ACC112 (cell line): ENCODE measurements at regions not wholly inside any gene's neighbourhood (a gene's known extent, or its start where the extent isn't known, plus 50 kb on each side); places are given as distances from the start of the nearest gene placed in this dataset.
"Not testable (repeated sequence)": the region's sequence is repeated elsewhere in the genome, so short reads cannot be mapped to it uniquely, and the experiment has no call there.

ENCODE experiments used
- H2AFZ ChIP-seq: fragments of 200-600 bp; sonication (generic); one replicate; pipeline ENCODE4 v1.6.0; 2017; ENCODE audit warnings: antibody characterized with exemption, low read length; ENCODE audit not compliant: unreplicated experiment
- H3K27ac ChIP-seq: fragments of 200-600 bp; sonication (generic); 2 replicates; pipeline ENCODE4 v1.5.1; 2014; ENCODE audit warnings: low read depth, mild to moderate bottlenecking, antibody characterized with exemption, low read length, moderate library complexity
- H3K27me3 ChIP-seq: fragments of 200-600 bp; sonication (generic); 2 replicates; pipeline ENCODE4 v1.6.1; 2014; ENCODE audit warnings: mild to moderate bottlenecking, antibody characterized with exemption, low read length, moderate library complexity, mixed read lengths; ENCODE audit not compliant: insufficient read depth
- H3K36me3 ChIP-seq: fragments of 200-600 bp; sonication (generic); 2 replicates; pipeline ENCODE4 v1.6.1; 2016; ENCODE audit warnings: mild to moderate bottlenecking, antibody characterized with exemption, low read length, moderate library complexity, mixed read lengths; ENCODE audit not compliant: insufficient read depth
- H3K4me1 ChIP-seq: fragments of 200-600 bp; sonication (generic); one replicate; pipeline ENCODE4 v1.6.1; 2016; ENCODE audit warnings: low read length, mixed read lengths; ENCODE audit not compliant: insufficient read depth, unreplicated experiment, control insufficient read depth
- H3K4me3 ChIP-seq: fragments of 200-600 bp; sonication (generic); 2 replicates; pipeline ENCODE4 v1.5.1; 2014; ENCODE audit warnings: mild to moderate bottlenecking, low read depth, low read length
- H3K79me2 ChIP-seq: fragments of 200-600 bp; sonication (generic); one replicate; pipeline ENCODE4 v1.6.0; 2016; ENCODE audit warnings: low read length; ENCODE audit not compliant: control insufficient read depth, unreplicated experiment, insufficient read depth

- Histone ChIP-seq H3K27ac (no peak overlapping the region), H3K4me1 (no peaks in the 10 kb centered on the region), H3K4me3 (no peak overlapping the region), H3K36me3 (no peaks in the 10 kb centered on the region; the same call in 1 of the 2 replicates), H2AFZ (no peak overlapping the region), H3K79me2 (no peaks in the 10 kb centered on the region), H3K27me3 (no peaks in the 10 kb centered on the region)
Observed at GRCh38 chr3:110491413-110491812, 580.2 kb upstream of the NECTIN3 start.

- Histone ChIP-seq H3K4me3 (no peak overlapping the region), H3K79me2 (no peaks in the 10 kb centered on the region), H3K27me3 (no peaks in the 10 kb centered on the region), H3K36me3 (no peaks in the 10 kb centered on the region), H3K27ac (no peak overlapping the region), H3K4me1 (no peaks in the 10 kb centered on the region), H2AFZ (no peak overlapping the region)
Observed at GRCh38 chr3:110492876-110493275, 578.7 kb upstream of the NECTIN3 start.

- Histone ChIP-seq H3K79me2 (no peaks in the 10 kb centered on the region), H3K27me3 (no peaks in the 10 kb centered on the region), H3K4me1 (no peaks in the 10 kb centered on the region), H2AFZ (no peak overlapping the region), H3K27ac (no peak overlapping the region), H3K36me3 (no peaks in the 10 kb centered on the region), H3K4me3 (no peak overlapping the region)
Observed at GRCh38 chr3:110493438-110494092, 578.1 kb upstream of the NECTIN3 start.

GRCh38 chr3:110494093-110494490, 577.5 kb upstream of the NECTIN3 start:
- no peak overlapping the region for H3K4me3 ChIP-seq
- H3K27ac ChIP-seq, result no peak overlapping the region
- no peaks in the 10 kb centered on the region for H3K27me3 ChIP-seq
- H3K36me3 ChIP-seq, result no peaks in the 10 kb centered on the region
- H3K4me1 ChIP-seq, result no peaks in the 10 kb centered on the region
- H2AFZ ChIP-seq, result no peak overlapping the region
- H3K79me2 ChIP-seq, result no peaks in the 10 kb centered on the region

- Histone ChIP-seq H3K79me2 (no peaks in the 10 kb centered on the region), H3K4me1 (no peaks in the 10 kb centered on the region), H3K36me3 (no peaks in the 10 kb centered on the region), H3K27me3 (no peaks in the 10 kb centered on the region), H3K4me3 (no peak overlapping the region), H2AFZ (no peak overlapping the region), H3K27ac (no peak overlapping the region)
Observed at GRCh38 chr3:110494728-110495127, 576.9 kb upstream of the NECTIN3 start.

GRCh38 chr3:110495201-110495927, 576.3 kb upstream of the NECTIN3 start:
- H3K79me2 ChIP-seq, result no peaks in the 10 kb centered on the region
- H3K27ac ChIP-seq, result no peak overlapping the region
- no peak overlapping the region for H2AFZ ChIP-seq
- H3K27me3 ChIP-seq, result no peaks in the 10 kb centered on the region
- H3K4me3 ChIP-seq, result no peak overlapping the region
- no peaks in the 10 kb centered on the region for H3K36me3 ChIP-seq
- no peaks in the 10 kb centered on the region for H3K4me1 ChIP-seq

GRCh38 chr3:110504401-110504800, 567.2 kb upstream of the NECTIN3 start:
- H3K79me2 ChIP-seq, result no peaks in the 10 kb centered on the region
- peak overlapping the region; percentile 65 for H2AFZ ChIP-seq
- H3K27ac ChIP-seq, result no peak overlapping the region
- no peaks in the 10 kb centered on the region for H3K4me1 ChIP-seq
- no peaks in the 10 kb centered on the region for H3K36me3 ChIP-seq
- H3K27me3 ChIP-seq, result no peaks in the 10 kb centered on the region
- no peak overlapping the region for H3K4me3 ChIP-seq

- no peaks in the 10 kb centered on the region for H3K4me1 ChIP-seq
- no peak overlapping the region for H2AFZ ChIP-seq
- no peaks in the 10 kb centered on the region for H3K27me3 ChIP-seq
- H3K36me3 ChIP-seq, result no peaks in the 10 kb centered on the region
- no peak overlapping the region for H3K4me3 ChIP-seq
- no peaks in the 10 kb centered on the region for H3K79me2 ChIP-seq
- H3K27ac ChIP-seq, result no peak overlapping the region
Observed at GRCh38 chr3:110504901-110505300, 566.7 kb upstream of the NECTIN3 start.

- no peak overlapping the region for H3K27ac ChIP-seq
- no peaks in the 10 kb centered on the region for H3K4me1 ChIP-seq
- no peaks in the 10 kb centered on the region for H3K27me3 ChIP-seq
- no peaks in the 10 kb centered on the region for H3K79me2 ChIP-seq
- no peaks in the 10 kb centered on the region for H3K36me3 ChIP-seq
- no peak overlapping the region for H3K4me3 ChIP-seq
- H2AFZ ChIP-seq, result no peak overlapping the region
Observed at GRCh38 chr3:110506890-110507289, 564.7 kb upstream of the NECTIN3 start.

GRCh38 chr3:110507570-110507969, 564.0 kb upstream of the NECTIN3 start:
- H3K36me3 ChIP-seq, H3K79me2 ChIP-seq, H2AFZ ChIP-seq, H3K4me3 ChIP-seq, H3K27ac ChIP-seq, H3K4me1 ChIP-seq, H3K27me3 ChIP-seq: not testable (repeated sequence)

- Histone ChIP-seq H2AFZ (no peak overlapping the region), H3K4me3 (no peak overlapping the region), H3K4me1 (no peaks in the 10 kb centered on the region), H3K27me3 (no peaks in the 10 kb centered on the region), H3K27ac (no peak overlapping the region), H3K79me2 (no peaks in the 10 kb centered on the region), H3K36me3 (no peaks in the 10 kb centered on the region)
Observed at GRCh38 chr3:110512961-110513360, 558.7 kb upstream of the NECTIN3 start.
